Cardiac muscle cell (in vitro differentiated cells and primary cell): ENCODE measurements at regions not wholly inside any gene's neighbourhood (a gene's known extent, or its start where the extent isn't known, plus 50 kb on each side); places are given as distances from the start of the nearest gene placed in this dataset.
A peak's percentile ranks its signal among the peaks of the same experiment; 100 is the strongest.

Experiments
- DNase-seq, 2 donors: peaks; one replicate each; pipeline versions ENCODE4 v3.0.0 to v3.0.0-alpha.2; 2010 to 2017; ENCODE audit warnings: low read depth in 1 of 2, low spot score in 1 of 2
- H3K27ac ChIP-seq: fragments of 200-600 bp; sonication (generic); 2 replicates; pipeline ENCODE4 v1.5.1; 2016
- H3K27me3 ChIP-seq: fragments of 200-600 bp; sonication (generic); 2 replicates; pipeline ENCODE4 v1.6.0; 2016; ENCODE audit warnings: control low read depth
- H3K36me3 ChIP-seq: fragments of 200-600 bp; sonication (generic); 2 replicates; pipeline ENCODE4 v1.5.1; 2016; ENCODE audit warnings: control low read depth
- H3K4me1 ChIP-seq: fragments of 200-600 bp; sonication (generic); 2 replicates; pipeline ENCODE4 v1.8.1; 2017; ENCODE audit warnings: low read depth, mild to moderate bottlenecking, mixed run types
- H3K4me3 ChIP-seq: fragments of 200-600 bp; sonication (generic); 2 replicates; pipeline ENCODE4 v1.5.1; 2016; ENCODE audit warnings: mild to moderate bottlenecking
- H3K9me3 ChIP-seq: fragments of 200-600 bp; sonication (generic); 2 replicates; pipeline ENCODE4 v1.5.1; 2017; ENCODE audit warnings: low read depth, mild to moderate bottlenecking, control low read depth
- TF ChIP-seq, protein P1 (sequence below): IDR thresholded peaks from 2 replicates; pipeline ENCODE4 v1.5.1; 2012; ENCODE audit warnings: low read depth, mild to moderate bottlenecking, low read length

- H3K27me3 ChIP-seq, result no peaks in the 10 kb centered on the region
- H3K4me1 ChIP-seq, result no peaks in the 10 kb centered on the region
- no peaks in the 10 kb centered on the region for H3K9me3 ChIP-seq
- no peaks in the 10 kb centered on the region for H3K36me3 ChIP-seq
- no peak overlapping the region for H3K4me3 ChIP-seq
- TF ChIP-seq, protein P1, sequence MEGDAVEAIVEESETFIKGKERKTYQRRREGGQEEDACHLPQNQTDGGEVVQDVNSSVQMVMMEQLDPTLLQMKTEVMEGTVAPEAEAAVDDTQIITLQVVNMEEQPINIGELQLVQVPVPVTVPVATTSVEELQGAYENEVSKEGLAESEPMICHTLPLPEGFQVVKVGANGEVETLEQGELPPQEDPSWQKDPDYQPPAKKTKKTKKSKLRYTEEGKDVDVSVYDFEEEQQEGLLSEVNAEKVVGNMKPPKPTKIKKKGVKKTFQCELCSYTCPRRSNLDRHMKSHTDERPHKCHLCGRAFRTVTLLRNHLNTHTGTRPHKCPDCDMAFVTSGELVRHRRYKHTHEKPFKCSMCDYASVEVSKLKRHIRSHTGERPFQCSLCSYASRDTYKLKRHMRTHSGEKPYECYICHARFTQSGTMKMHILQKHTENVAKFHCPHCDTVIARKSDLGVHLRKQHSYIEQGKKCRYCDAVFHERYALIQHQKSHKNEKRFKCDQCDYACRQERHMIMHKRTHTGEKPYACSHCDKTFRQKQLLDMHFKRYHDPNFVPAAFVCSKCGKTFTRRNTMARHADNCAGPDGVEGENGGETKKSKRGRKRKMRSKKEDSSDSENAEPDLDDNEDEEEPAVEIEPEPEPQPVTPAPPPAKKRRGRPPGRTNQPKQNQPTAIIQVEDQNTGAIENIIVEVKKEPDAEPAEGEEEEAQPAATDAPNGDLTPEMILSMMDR, result no peak
- no peak overlapping the region for H3K27ac ChIP-seq
- DNase-seq, result no peak
These were observed 606.6 kb upstream of the CADM1 start for GRCh38 chr11:116110802-116111201.

GRCh38 chr11:116110356-116110755 lies 606.1 kb upstream of the CADM1 start:
- Histone ChIP-seq H3K36me3 (no peaks in the 10 kb centered on the region), H3K9me3 (no peaks in the 10 kb centered on the region), H3K27me3 (no peaks in the 10 kb centered on the region), H3K4me1 (no peaks in the 10 kb centered on the region), H3K27ac (no peak overlapping the region), H3K4me3 (no peak overlapping the region)
- DNase-seq, result no peak
- TF ChIP-seq, protein P1, result no peak

DNA sequence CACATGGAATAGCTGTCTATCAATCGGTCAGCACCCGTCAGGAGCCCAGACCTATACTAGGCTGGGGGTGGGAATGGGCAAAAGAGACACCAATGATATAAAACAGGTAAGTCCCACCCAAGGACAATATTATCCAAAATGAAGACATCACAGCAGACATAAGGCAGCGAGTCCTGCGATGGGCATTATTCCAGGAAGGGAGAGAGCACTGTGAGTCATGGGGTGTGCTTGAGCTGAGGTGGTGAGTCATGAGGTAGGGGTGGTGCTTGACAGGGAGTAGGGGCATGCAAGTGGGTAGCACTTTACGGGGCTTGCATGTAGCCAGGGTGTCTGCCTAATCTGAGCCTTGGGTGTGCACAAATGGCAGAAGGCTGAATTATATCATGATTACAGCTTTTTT lies 605.0 kb upstream of the CADM1 start:
- H3K27me3 ChIP-seq, result no peaks in the 10 kb centered on the region
- no peaks in the 10 kb centered on the region for H3K36me3 ChIP-seq
- TF ChIP-seq, protein P1, result no peak
- no peak overlapping the region for H3K27ac ChIP-seq
- no peak overlapping the region for H3K4me3 ChIP-seq
- no peaks in the 10 kb centered on the region for H3K4me1 ChIP-seq
- peak in 1 of 2 donors; percentile 21 for DNase-seq
- H3K9me3 ChIP-seq, result no peaks in the 10 kb centered on the region

DNA sequence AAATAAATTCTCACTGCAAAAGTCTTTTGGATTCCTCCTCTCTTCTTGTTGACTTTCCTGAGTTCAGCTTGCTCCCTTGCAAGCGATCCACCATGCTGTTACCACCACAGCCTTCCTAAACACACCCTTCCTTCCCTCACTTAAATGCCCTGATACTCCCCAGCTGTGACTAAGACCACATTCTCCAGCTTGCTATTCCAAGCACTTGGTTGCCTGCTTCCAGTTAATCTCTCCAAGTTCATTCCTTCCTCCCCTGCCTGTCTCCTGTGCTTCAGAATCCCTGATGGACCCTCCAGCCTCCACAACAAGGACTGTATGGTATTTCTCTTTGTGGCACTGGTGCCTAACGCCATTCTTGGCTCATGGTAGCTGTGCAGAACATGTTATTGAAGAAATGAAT lies 603.9 kb upstream of the CADM1 start:
- TF ChIP-seq, protein P1, result no peak
- no peak overlapping the region for H3K4me3 ChIP-seq
- no peaks in the 10 kb centered on the region for H3K9me3 ChIP-seq
- no peaks in the 10 kb centered on the region for H3K36me3 ChIP-seq
- H3K27ac ChIP-seq, result no peak overlapping the region
- no peaks in the 10 kb centered on the region for H3K4me1 ChIP-seq
- DNase-seq, result no peak
- H3K27me3 ChIP-seq, result no peaks in the 10 kb centered on the region

GRCh38 chr11:116107229-116107628 lies 603.0 kb upstream of the CADM1 start:
- Histone ChIP-seq H3K27ac (no peak overlapping the region), H3K36me3 (no peaks in the 10 kb centered on the region), H3K27me3 (no peaks in the 10 kb centered on the region), H3K4me3 (no peak overlapping the region), H3K9me3 (no peaks in the 10 kb centered on the region), H3K4me1 (no peaks in the 10 kb centered on the region)
- no peak for DNase-seq
- TF ChIP-seq, protein P1, result no peak

DNA sequence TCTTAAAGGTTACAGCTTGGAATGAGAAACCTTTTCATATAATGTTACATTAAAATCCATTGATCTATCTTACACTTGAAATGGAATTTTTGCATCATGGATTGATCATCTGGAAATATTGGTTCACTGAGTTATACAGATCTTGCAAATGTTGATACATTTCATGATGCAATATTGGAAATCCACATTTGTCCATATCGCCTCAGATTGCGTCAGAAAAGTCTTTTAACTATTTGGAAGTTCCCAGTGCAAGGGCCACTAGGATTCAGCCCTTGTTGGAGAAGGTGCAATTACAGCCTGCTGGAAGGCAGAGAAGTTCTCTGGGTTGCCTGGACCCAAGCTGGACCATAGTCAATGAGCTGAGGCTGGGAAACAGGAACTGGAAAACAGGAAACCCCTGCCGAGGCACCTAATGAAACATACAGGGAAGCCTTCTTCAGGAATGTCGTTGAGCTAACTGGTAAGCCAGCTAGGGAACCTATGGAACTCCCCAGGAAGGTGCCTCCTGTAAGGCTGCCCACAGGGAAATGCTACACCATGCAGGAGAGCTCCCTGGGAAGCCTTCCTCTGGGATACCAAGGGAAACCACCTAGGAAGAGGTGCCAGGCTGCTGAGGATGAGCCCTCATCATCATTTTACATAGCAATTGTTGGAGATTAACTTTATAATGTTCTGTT lies 600.4 kb upstream of the CADM1 start:
- Histone ChIP-seq H3K27me3 (no peaks in the 10 kb centered on the region), H3K9me3 (no peaks in the 10 kb centered on the region), H3K4me1 (no peaks in the 10 kb centered on the region), H3K27ac (no peak overlapping the region), H3K4me3 (no peak overlapping the region), H3K36me3 (no peaks in the 10 kb centered on the region)
- DNase-seq, result no peak
- TF ChIP-seq, protein P1, result no peak
